GM19395 (cell line): ENCODE measurements at regions not wholly inside any gene's neighbourhood (a gene's known extent, or its start where the extent isn't known, plus 50 kb on each side); places are given as distances from the start of the nearest gene placed in this dataset.
"Not testable (repeated sequence)": the region's sequence is repeated elsewhere in the genome, so short reads cannot be mapped to it uniquely, and the experiment has no call there.

Experiments used
- ATAC-seq: cut with Tn5 transposase; IDR thresholded peaks from one replicate; pipeline ENCODE4 v1.9.1; 2021; ENCODE audit warnings: mild to moderate bottlenecking, moderate library complexity; ENCODE audit not compliant: unreplicated experiment

DNA sequence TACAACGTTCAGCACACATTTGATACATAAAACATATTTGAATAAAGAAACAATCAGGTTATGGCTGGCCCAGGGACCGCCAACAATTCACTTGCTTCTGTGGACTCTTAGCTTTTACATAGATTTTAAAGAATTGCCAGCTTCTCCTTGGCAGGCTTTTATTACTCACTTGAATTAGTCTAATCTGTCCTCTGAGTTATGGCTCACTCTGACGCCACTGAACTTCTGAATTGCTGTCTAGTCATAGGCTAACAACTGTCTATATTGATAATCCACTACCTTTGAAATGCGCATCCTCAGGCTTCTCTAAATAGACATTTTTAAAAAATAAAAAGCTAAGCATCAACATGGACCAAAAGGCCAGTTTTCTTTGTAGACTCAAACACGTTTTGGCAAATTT is 317.4 kb upstream of the SGCD start:
- ATAC-seq, result no peak

DNA sequence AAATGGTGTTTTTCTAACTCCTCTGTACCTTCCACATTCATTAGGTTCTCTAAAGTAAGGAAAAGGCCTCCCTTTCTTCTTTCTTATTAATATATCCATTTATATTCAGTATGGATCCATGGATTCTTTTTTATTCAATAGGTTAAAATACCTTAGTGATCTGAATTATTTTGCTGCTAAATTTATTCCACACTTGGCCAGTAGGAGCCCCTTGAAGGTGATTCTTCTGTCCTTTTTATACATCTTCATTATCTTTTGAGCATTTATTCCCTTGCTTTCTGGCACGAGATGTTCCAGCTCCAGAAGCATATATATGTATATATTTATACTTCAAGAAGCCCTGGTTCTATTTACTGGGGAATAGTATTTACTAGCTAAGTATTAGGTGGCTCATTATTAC is 311.8 kb upstream of the SGCD start:
- ATAC-seq, result no peak

DNA sequence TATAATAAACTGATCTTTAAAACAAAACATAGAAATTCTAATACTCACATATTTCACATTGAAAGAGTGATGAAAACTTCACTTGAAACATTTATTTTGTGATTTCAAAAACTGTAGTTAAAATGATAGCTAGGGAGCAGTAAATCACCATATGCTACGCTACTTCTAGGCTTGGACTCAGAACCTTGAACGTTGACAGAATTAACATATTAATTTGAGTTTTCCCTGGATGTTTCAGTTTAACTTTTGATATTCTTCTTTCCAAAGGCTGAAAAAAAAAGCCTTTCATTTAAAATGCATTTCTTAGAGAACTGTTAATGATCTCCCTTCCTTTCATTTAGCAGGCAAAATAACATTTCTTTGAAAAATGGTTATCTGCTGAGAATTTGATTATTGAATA is 307.8 kb upstream of the SGCD start:
- ATAC-seq, result no peak

DNA sequence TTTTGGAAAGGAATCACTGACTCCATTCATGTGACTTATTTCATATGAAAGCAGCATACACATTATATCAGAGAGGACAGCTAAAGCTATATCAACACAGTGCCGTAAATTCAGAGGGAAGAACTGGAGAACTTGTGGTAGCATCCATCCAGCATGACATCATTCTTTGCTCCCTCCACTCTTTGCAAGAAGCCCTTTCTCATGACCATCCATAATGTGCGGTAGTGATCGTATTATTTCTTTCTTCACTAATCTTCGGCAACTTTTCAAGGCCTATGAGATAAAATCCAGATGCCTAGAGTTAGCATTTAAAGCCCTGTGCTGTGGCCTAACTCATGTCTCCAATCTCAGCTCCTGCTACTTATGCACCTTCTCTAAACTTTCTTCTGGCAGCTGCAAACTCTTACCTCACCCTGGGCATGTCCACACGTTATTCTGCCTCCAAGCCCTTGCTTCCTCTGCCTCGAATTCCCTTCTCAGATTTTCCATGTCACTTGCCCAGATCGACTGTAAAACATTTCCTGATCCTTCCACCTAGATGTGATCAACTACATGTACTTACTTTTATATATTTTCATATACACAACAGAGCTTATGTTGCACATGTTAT is 307.3 kb upstream of the SGCD start:
- ATAC-seq, result no peak

DNA sequence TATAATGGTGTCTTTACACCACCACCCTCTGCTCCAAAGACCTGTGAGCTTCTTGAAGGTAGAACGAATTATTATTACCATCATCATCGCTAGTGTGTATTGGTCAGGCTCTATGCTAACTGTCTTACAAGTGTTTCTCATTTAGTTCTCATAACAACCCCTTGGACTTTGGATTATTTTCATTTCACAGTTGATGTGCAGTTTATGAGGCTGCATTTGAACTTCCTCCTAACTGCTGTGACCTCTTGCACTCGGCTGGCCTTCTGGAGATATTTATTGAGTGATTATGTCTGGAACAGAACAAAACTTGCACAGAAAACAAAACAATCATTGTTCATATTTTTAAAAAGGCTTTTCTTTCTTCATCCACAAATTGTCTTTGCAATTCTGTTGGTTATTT is 306.3 kb upstream of the SGCD start:
- ATAC-seq, result no peak

DNA sequence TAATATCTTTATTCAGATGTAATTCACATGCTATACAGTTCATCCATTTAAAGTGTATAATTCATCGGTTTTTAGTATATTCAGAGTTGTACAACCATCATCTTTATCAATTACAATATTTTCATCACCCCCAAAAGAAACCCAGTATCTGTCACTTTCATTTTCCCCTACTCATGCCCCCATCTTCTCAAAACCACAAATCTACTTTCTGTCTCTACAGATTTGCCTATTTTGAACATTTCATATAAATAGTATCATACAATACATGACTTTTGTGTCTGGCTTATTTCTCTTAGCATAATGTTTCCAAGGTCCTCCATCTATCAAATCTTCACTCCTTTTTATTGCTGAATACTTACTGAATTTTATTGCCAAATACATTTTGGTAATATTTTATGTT is 305.1 kb upstream of the SGCD start:
- no peak for ATAC-seq

DNA sequence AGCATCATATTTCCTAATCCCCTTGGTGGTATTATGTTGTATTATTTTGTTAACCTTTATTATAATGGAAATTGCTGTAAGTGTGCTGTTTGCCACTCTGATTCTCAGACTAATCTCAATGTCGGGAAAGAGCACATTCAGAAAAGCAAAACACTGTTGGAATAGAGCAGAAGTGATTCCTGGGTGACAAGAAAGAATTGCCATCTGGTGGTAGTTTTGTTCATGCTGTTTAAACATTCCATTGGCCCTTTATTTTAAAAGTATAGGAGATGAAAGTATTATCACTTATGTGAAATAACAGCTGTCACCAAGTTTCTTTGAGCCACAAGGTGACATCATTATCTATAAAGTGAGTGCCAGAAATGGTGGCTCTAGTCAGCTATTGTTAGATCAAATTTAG is 301.3 kb upstream of the SGCD start:
- ATAC-seq, result no peak

DNA sequence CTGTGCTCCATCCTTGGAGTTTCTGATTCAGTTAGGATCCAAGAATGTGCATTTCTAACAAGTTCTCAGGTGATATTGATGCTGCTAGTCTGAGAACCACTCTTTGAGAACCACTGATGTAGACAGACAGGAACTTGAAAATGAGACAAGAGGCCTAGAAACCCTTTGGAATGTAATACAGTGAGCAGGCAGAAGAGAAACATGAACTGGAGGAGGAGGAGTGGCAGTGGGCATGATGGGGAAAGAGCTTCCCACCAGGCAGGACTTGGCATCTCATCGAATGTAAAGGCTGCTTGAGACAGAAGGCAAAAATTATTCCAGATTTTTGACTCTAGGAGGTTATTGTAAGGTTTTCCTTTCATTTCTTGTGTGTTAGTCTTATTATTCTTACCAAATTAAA is 295.8 kb upstream of the SGCD start:
- no peak for ATAC-seq

DNA sequence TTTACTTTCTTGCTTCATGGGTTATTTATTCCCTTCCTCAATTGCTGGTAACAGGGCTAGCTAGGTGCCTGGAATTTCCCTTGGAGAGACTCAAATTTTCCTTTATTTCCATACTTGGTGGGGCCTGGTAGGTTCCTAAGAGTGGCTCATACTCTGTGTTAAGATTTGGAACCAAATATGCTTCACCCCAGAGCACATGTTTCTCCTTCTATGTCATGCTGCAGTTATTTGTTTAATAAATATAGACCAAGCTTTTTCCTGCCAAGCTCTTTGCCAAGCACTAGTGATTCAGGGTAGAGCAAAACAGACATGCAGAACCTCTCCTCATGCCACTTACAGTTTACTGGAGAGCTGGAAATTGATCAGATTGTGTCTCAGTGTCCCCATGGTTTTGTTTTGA is 290.3 kb upstream of the SGCD start:
- ATAC-seq, result no peak

DNA sequence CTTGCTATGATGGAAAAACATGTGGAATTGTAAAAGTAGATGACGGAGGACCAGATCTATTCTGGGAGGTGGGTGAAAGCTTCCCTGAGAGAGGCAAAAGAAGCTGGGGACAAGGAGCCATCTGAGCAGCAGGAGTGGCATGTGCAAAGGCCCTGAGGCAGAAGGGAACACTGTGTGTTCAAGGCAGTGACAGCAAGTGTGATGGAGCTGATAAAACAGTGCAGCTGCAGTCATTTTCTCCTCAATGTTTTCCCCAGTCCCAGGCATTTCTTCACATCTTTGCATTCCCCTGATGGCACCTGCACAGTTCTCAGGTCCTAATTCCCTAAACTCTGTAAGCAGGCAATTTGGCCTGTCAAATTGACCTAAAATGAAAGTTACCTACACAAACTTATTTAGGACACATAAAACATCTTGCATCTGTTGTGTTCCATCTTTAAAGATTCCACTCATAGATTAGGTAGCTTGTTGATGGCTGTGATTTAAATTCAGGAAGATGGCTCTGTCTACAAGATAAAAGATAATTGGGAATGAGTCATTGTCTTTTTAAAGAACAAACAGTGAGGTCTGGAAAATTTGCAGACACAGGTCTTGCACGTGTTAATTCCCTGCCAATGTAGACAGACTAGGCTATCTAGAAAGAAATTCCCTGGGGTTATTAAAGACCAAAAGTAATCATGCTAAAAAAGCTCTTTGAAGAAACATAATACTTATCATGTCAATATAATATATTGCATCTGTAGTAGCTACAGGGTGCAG is 289.6 kb upstream of the SGCD start:
- ATAC-seq, result no peak

DNA sequence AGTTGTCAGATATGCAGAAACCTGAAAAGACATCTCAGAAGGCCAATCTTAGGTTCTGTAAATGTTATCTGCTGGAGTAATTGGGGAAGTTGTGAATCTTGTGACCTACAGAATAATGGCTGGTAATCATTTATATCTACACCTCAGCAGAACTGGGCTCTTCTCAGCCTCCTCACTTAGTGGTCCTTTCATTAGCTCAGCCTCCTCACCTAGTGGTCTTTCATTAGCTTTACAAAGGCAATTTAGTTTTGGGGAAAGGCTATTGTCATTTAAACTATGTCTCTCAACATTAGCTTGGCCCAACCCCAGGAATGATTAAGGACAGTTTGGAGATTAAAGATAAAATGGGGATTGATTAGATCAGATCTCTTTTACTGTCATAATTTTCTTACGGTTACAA is 284.2 kb upstream of the SGCD start:
- ATAC-seq, result no peak

DNA sequence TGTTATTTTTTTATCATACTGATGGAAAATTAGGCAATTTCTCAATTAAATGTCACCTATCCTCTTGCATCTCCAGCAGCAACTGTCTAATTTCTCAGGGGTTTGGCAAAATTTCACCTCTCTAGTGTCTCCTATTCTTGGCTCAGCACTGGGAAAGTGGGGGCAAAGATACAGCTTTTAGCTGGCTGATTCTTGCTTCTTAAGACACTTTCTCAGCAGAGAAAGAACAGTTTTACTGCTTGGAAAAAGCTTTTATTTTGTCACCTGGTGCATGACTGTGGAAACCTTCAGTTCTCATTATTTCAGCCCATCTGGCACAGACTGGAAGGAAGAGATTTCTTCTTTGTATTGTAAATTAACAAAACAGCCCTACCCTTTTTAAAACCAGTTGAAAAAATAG is 283.6 kb upstream of the SGCD start:
- no peak for ATAC-seq

DNA sequence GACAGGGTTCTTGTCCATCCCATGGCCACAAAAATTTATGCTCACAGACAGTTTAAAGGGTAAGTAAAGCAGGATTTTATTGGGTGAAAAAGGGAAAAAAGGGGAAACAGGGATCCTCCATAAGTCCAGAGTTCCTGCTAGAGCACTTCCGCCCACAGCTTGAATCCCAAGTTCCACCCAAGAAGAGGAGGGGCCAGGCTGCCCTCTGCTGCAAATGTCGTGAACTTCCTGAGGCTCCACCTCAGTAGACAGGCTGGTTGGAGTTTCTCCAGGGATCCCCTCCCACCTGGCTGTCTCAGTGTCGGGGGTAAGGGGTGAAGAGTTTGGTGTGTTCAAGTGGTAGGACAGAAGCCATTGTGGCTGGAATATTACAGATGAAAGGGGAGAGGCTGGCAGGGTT is 275.0 kb upstream of the SGCD start:
- ATAC-seq, result no peak

DNA sequence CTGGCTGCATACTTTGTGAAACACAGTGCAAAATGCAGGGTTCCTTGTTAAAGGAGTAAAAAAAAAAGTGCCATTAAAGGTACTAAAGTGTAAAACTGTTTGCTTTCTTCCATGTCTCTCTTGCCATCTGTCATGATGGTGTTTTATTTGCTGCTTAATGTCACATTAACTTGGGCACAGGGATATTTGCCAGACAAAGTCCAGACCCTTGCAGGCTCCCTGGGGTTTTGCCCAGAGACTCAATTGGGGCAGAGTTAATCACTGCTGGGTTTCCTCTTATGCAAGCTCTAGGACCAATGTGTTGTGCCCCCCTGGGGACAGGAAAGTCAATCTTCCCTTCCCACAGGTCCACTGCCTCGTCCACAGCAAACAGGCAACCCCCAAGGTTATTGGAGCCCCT is 274.3 kb upstream of the SGCD start:
- ATAC-seq, result no peak

DNA sequence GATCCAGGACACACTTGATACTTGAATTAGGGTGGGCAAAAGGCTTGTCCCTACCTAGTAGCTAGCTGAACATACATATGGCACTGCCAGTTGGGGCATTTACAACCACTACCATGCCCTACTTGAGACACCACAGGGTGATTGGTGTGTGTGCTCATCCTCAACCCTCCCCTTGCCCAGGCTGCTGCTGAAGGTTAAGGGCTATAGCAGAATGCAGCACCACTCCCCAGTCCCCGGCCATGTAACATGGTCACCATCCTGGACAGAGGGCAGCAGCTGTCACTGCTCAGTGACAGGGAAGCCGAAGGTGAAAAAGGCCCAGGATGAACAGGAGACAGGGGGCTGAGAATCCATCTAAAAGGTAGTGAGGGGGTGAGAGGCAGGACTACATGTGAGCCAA is 273.9 kb upstream of the SGCD start:
- ATAC-seq, result no peak

DNA sequence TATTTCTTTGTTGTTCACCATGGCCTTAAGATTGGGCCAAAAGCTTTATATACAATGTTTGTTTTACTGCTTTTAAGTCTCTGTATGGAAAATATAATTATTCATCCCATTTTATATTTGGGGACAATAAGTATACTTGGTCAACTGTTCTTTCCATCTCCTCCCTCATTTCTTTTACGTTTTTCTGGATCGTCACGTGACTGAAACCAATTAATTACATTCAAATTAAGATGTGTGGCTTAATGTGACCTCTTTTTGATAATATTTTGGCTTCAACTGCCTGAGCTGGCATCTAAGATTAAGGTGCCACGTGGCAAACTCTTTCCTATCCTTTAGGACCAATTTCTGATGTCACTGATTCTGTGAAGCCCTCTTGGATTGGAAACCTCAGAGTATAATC is 250.1 kb upstream of the SGCD start:
- no peak for ATAC-seq

DNA sequence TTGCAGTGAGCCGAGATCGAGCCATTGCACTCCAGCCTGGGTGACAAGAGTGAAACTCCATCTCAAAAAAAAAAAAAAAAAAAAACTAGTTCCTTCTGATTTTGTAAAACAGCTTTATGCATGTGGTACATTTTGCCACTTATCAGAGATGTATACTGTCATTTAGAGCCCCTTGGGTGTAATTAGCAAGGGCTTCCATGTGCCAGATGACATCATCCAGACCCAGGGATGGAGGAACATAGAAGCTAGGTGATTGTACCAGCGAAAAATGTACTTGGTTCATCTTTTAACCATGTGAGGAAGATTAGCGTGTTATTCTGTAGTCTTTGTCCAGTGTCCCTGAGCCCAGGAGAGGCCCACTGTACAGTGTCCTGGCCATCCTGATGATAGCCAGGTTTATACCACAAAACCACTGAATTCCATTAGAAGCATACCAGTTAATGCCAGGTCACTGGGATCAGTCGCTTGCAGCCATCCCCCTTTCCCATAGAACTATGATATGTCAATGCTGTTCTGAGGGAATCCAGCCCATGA is 239.3 kb upstream of the SGCD start:
- ATAC-seq, result no peak

DNA sequence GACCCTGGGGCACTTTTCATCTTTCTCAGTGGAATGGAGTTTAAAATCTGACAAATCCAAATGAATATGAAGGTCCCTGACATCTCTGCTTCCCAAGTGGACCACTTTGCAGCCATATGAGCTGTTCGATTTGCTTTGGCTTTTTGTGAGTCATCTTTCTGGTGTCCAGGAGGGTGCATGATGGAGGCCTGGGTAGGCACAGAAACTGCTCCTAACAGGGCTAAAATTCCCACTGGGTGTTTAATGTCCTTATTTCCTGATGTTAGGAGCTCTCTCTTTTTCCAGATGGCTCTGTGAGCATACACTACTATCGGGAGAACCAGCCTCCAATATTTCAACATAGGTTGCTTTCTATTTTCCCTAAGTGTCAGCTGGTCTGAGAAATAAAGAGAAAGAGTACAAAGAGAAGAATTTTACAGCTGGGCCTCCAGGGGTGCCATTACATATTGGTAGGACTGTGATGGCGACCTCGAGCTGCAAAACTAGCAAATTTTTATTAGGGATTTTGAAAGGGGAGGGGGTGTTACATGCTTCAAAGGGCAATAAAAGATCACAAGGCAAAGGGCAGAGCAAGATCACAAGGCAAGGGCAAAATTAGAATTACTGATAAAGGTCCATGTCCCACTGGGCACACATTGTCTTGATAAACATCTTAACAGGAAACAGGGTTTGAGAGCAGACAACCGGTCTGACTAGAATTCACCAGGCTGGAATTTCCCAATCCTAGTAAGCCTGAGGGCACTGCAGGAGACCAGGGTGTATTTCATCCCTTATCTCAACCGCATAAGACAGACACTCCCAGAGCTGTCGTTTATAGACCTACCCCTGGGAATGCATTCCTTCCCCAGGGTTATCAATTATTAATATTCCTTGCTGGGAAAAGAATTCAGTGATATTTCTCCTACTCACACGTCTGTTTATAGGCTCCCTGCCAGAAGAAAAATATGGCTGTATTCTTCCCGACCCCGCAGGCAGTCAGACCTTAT is 236.7 kb upstream of the SGCD start:
- ATAC-seq, result not testable (repeated sequence)

DNA sequence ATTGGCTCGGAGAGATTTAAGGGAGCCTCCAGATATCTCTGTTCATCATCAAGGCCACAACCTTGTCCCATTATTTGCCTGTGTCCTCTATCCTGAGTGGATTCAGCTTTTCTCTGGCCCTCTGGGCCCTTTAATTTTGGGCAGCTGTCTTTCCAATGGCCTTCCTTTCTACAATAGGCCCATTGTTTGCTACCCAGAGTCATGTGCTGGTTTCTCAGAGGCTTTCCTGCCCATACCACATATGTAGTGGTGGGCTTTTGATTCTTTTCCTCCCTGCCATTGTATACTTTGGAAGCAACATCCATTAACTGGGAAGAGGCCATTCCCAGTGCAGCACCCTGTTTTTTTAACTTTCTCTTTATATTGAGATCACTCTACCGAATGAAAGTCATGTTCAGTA is 233.9 kb upstream of the SGCD start:
- no peak for ATAC-seq

DNA sequence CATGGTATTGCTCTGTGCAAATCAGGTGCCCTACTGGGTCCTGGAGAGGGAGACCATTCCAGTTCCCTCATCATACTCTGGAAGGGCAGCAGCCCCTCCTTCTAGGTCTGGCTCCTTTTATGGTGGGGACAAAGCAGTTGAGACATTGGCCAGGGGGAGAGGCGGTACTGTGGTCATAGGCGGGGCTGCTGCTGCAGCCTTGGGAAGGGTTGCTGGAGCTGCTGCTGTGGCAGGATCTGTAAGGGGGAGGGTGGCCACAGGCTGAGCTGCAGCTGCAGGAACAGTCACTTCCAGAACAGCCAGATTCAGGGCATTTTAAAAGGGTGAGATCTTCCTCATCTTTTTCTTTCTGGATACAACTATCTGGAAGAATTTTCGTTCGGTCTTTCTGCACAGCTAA is 233.0 kb upstream of the SGCD start:
- no peak for ATAC-seq

DNA sequence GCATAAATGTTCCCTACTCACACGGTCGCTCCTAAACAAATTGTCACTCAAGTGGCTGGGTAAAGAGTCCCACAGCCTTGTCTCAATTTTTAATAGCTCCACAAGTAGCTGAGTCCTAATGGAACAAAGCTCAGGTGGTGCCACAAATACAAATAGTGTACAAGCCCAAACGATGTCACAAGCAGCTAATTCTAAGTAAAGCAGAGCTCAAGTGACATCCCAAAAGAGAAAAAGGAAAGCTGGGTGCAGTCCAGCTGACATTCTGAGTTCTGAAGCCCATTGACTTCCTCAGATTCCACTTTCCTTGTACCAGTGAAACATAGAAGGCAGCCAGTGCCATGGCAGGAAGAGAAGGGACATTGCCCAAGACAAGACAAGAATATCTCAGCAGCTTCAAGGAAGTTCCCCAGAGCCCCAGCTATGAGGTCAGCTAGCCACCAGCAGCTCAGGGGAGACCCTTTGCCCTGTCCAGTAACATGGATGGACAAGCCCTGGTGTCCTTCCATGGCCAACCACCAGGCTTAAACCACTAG is 231.2 kb upstream of the SGCD start:
- no peak for ATAC-seq
